ENCODE measurements at regions not wholly inside any gene's neighbourhood (a gene's known extent, or its start where the extent isn't known, plus 50 kb on each side); places are given as distances from the start of the nearest gene placed in this dataset.

DNA sequence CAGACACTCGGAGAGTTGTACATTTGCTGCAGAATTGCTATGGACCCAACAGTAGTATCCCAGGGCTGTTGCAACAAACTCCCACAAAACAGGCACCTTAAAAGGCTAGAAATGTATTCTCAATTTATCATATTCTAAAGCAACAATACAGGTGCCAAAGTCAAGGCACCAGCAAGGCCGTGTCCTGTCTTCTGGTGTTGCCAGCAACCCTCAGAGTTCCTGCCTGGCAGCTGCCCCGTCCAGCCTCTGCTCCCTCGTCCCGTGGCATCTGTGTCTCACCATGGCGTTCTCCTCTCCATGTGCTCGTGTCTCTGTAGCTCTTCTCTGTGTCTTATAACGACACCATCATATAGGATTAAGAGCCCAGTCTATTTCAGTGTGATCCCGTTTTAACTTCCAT, 67.7 kb upstream of the ARGLU1 start:
- no peak for DNase-seq

DNA sequence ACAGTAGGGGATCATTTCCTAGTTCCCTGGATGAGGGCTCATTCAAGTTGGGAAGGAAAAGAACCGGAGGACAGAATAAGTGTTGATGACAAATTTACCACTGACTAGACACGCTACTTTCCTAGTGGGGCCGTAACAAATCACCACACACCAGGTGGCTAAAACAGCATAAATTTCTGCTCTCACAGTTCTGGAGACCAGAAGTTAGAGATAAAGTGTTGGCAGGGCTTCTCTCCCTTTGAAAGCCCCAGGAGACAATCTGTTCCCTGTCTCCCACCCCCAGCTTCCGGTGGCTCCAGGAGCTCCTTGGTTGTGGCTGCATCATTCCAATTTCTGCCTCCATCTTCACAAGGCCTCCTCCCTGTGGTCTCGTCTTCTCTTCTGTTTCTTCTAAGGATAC, 65.4 kb upstream of the ARGLU1 start:
- no peak for DNase-seq

DNA sequence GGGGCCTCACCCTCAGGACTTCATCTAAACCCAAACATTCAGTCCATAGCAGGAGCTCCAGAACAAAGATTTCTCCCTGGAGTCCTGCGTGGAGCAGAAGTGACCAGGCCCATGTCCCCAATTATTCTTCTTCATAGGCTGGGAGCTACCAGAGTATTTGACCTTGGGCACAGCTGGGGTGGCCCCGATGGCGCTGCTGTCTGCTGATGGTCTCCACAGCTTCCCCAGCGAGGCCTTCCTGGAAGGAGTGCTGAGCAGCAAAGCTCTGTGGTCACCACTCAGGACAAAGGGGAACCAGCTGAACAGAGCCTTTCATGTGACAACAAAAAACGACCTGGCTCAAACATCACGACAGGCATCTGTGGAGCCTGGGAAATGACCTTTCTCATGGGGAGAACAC, 62.7 kb upstream of the ARGLU1 start:
- no peak for DNase-seq

GRCh38 chr13:106630162-106630561, 62.2 kb upstream of the ARGLU1 start:
- DNase-seq, result no peak

DNA sequence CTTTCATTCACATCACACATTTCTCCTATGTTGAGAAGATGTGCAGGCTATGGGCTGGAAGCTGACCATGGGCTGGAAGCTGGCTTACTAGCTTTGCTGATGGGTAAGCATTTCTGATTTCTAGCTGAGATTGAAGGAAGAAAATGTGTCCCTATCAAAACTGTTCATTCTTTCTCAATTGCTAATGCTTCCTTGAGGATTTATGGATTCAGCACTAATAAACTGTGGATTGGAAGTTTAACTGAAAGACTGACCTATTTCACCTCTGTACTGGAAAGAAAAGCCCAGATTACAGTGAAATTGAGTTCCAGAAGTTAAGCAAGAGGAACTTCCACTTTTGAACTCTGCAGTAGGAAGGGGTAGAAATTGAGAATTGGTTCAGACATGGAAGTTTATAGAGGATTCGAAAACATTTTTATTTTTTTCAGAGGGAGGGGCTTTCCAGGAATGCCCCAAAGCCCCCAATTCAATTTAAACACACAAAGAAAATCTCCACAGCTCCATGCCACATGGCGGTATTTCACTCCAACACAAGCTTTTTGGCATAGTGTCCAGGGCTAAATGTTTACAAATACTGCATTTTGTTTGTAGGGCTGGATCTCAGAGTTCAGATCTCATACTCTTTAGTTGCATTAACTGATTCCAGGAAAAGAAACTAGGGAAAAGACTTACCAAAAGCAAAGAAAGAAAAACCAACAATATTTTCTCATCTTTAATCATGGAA, 61.2 kb upstream of the ARGLU1 start:
- DNase-seq, result no peak

DNA sequence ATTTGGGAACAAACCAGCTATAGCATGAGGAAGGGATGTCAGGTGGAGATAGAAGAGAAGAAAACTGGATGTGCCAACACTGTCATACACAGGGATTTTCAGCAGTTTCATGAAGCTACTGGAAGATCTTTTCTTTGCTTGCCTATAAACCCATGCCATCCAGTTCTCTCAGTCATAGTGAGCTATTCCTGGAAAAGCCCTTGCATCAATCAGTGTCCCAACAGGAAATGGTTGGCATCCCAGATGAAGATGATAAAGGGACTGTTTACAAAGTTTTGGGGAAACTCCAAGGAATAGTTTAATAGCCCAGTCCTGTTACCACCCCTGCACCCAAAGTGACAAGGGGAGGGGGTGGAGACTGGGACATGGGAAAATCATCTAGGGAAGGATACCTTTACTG, 58.5 kb upstream of the ARGLU1 start:
- no peak for DNase-seq

GRCh38 chr13:106625578-106625977, 57.6 kb upstream of the ARGLU1 start:
- DNase-seq, result no peak

DNA sequence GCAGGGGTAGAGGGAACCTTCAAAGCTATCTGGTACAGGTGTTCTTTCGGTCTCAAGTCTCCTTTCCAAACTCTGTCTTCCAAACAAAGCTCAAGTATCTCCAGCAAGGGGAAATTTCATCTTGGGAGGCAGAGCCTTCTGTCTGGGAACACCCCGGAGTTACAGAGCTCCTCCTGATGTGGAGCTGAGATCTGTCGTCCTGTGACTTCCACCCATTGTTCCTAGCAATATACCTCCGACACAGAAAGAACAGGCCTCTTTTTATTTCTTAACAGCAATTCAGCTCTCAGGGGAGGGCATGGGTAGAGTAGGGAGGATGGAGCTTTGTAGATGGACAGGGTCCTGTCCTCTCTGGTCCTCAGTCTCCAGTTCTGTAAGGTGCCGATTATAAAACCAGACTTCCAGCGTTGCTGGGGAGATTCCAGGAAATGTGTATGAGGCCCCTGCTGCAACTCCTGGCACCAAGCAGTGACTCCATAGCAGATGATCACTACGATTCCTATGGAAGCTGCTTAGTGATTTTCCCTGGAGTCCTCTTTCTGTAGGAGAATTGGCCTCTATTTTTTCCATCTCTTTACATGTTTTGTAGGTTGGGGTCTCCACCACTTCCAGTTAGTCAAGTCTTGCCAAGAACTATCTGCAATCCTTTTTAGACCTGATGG, 56.0 kb upstream of the ARGLU1 start:
- no peak for DNase-seq

- DNase-seq, result no peak
Observed at GRCh38 chr13:106621833-106622232, 53.9 kb upstream of the ARGLU1 start.

DNA sequence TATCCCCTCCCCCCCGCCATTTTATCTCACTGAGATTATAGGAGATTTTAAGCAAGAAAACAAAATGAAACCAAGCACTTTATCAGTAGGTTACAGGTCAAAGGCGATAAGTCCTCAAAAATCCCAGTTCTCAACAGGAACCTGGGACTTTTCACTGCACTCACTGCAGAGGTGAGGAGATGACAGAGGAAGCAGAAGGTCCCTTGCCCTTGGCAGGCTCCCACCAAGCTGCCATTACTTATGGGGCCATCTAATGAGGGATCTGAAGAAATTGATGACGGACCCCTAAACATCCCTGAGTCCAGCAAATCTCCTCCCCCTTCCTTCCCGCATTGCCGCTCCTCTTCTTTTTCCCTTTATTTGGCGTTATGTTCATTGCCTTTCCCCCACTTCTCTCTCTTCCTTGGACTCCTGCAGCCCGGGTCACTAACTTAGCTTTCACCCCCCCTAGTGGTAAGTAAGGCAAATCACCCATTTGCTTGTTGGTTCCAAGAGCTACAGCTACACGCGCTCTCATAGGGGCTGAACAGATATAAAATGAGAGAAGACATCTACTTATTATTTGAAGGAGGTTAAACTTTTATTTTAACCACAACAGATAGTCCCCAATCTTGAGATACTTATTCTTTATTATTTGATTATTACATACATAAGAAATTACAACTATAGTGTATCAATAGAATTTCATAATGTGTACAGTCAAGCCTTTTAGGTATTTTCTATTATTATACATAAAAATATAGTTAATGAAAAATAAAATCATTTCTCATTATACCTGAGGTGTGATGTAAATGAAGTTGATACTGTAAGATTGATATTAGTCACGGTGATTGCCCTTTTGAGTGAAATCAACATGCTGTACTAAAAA, 52.0 kb upstream of the ARGLU1 start:
- peak; percentile 47 for DNase-seq

Measured in DMS79 (cell line).